Keratinocyte (primary cell): ENCODE measurements at regions not wholly inside any gene's neighbourhood (a gene's known extent, or its start where the extent isn't known, plus 50 kb on each side); places are given as distances from the start of the nearest gene placed in this dataset.

Experiments
- DNase-seq: peaks from one replicate; pipeline ENCODE4 v3.0.0-alpha.2; 2011; ENCODE audit warnings: low read depth, missing footprints, low spot score
- FAIRE-seq: peaks from 2 replicates; lab custom pipeline; 2011; peaks lifted over from hg19 to GRCh38; lab: Jason Lieb, UNC
- H2AFZ ChIP-seq: 2 replicates; pipeline ENCODE4 v1.6.0; 2012; ENCODE audit warnings: low read length, control low read depth, inconsistent platforms; ENCODE audit not compliant: control insufficient read depth
- H3K27ac ChIP-seq: 2 replicates; pipeline ENCODE4 v1.5.1; 2011; ENCODE audit warnings: low read length; ENCODE audit not compliant: control insufficient read depth, insufficient read depth
- H3K27me3 ChIP-seq: 3 replicates; pipeline ENCODE4 v1.6.0; 2011; ENCODE audit warnings: low read length; ENCODE audit not compliant: control insufficient read depth, insufficient read depth; ENCODE audit errors: extremely low read depth
- H3K36me3 ChIP-seq, 2 experiments: 2 replicates in 1 of 2; 3 replicates in 1 of 2; pipeline ENCODE4 v1.5.1; 2011; ENCODE audit warnings: low read length in 2 of 2, mild to moderate bottlenecking in 1 of 2; ENCODE audit not compliant: control insufficient read depth in 2 of 2, insufficient read depth in 2 of 2; ENCODE audit errors: extremely low read depth in 1 of 2
- H3K4me1 ChIP-seq: 3 replicates; pipeline ENCODE4 v1.5.1; 2011; ENCODE audit warnings: low read length; ENCODE audit not compliant: control insufficient read depth, insufficient read depth; ENCODE audit errors: extremely low read depth
- H3K4me2 ChIP-seq: 3 replicates; pipeline ENCODE4 v1.6.0; 2011; ENCODE audit warnings: low read depth, low read length; ENCODE audit not compliant: control insufficient read depth, insufficient read depth; ENCODE audit errors: extremely low read depth
- H3K4me3 ChIP-seq, 3 experiments: fragments of 200-600 bp in 1 of 3; sonication (generic) in 1 of 3; 2 replicates in 2 of 3; 3 replicates in 1 of 3; pipeline ENCODE4 v1.5.1; 2011 to 2016; ENCODE audit warnings: low read length in 3 of 3, mild to moderate bottlenecking in 3 of 3, control low read depth in 2 of 3, inconsistent platforms in 1 of 3, low read depth in 1 of 3, mixed read lengths in 1 of 3, mixed run types in 1 of 3, moderate library complexity in 1 of 3; ENCODE audit not compliant: control insufficient read depth in 2 of 3, insufficient read depth in 2 of 3; ENCODE audit errors: extremely low read depth in 1 of 3
- H3K79me2 ChIP-seq: 2 replicates; pipeline ENCODE4 v1.6.0; 2012; ENCODE audit warnings: low read length; ENCODE audit not compliant: control insufficient read depth, insufficient read depth
- H3K9ac ChIP-seq: 3 replicates; pipeline ENCODE4 v1.6.0; 2011; ENCODE audit warnings: low read length; ENCODE audit not compliant: control insufficient read depth, insufficient read depth; ENCODE audit errors: extremely low read depth
- H3K9me1 ChIP-seq: 3 replicates; pipeline ENCODE4 v1.6.0; 2011; ENCODE audit warnings: low read length; ENCODE audit not compliant: control insufficient read depth, insufficient read depth; ENCODE audit errors: extremely low read depth
- H3K9me3 ChIP-seq: 2 replicates; pipeline ENCODE4 v1.5.1; 2012; ENCODE audit warnings: low read depth, low read length; ENCODE audit not compliant: control insufficient read depth
- H4K20me1 ChIP-seq: 3 replicates; pipeline ENCODE4 v1.6.0; 2011; ENCODE audit warnings: low read length; ENCODE audit not compliant: control insufficient read depth, insufficient read depth; ENCODE audit errors: extremely low read depth
- CTCF ChIP-seq, 3 experiments: IDR thresholded peaks in 1 of 3; conservative IDR thresholded peaks in 1 of 3; optimal IDR thresholded peaks in 1 of 3; 2 replicates in 2 of 3; 3 replicates in 1 of 3; pipeline versions ENCODE3 to v1.5.1; 2011; ENCODE audit warnings: low read length in 3 of 3, mild to moderate bottlenecking in 3 of 3, moderate library complexity in 2 of 3, control low read depth in 1 of 3, inconsistent platforms in 1 of 3; ENCODE audit not compliant: insufficient read depth in 2 of 3; ENCODE audit errors: extremely low read depth in 1 of 3
- EZH2 ChIP-seq: IDR thresholded peaks from one replicate; pipeline ENCODE4 v1.6.1; 2012; ENCODE audit warnings: inconsistent platforms, mild to moderate bottlenecking, low read length, moderate library complexity
- dilution Hi-C: fragments of 300-500 bp; cut with MboI; formaldehyde crosslinking; loops from one replicate; pipeline ENCODE4 v1.7.0; 2020; ENCODE audit warnings: low sequenced_read_pairs; ENCODE audit not compliant: extremely low pct_ligation_motif_present

DNA sequence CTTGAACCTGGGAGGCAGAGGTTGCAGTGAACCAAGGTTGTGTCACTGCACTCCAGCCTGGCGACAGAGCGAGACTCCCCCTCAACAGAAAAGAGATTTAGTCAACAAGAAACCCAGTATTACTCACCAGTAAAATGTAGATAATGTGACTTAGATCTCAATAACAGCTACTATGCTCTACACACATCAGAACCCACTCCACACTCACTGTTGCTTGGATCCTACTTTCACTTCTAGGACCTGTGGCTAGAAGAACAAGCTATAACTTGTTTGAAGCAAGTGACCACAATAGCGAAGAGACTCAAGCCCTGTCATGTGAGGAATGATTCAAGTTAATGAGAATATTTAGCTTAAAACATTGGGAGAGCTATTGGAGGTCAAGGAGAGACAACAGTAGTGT lies 100.7 kb downstream of the ANXA2 start:
- TF ChIP-seq EZH2 (no peak), CTCF (optimal IDR thresholded peaks at IDR 0.05 in 1 of 3, IDR thresholded peaks at IDR 0.05 in 1 of 3, conservative IDR thresholded peaks at IDR 0.05 in 1 of 3; ENCODE audit: extremely low read depth in 1 of 3, insufficient read depth in 2 of 3, low read length in 3 of 3) (no peak)
- peak overlapping the region; percentile 9 for H3K4me2 ChIP-seq
- H3K4me1 ChIP-seq, result peaks cover 16% of the 10 kb centered on the region
- no peak overlapping the region for H3K4me3 ChIP-seq
- dilution Hi-C loops, result no loop called here
- no peaks in the 10 kb centered on the region for H4K20me1 ChIP-seq
- no peaks in the 10 kb centered on the region for H3K79me2 ChIP-seq
- H3K9me1 ChIP-seq, result no peaks in the 10 kb centered on the region
- H3K9ac ChIP-seq, result no peak overlapping the region
- no peak overlapping the region for H2AFZ ChIP-seq
- H3K36me3 ChIP-seq, result no peaks in the 10 kb centered on the region
- H3K27me3 ChIP-seq, result no peaks in the 10 kb centered on the region
- DNase-seq (peak; percentile 7), FAIRE-seq (peak; percentile 67)
- H3K9me3 ChIP-seq, result no peaks in the 10 kb centered on the region
- no peak overlapping the region for H3K27ac ChIP-seq
